Neural cell (in vitro differentiated cells): ENCODE measurements at regions not wholly inside any gene's neighbourhood (a gene's known extent, or its start where the extent isn't known, plus 50 kb on each side); places are given as distances from the start of the nearest gene placed in this dataset.

Experiments used
- H2AFZ ChIP-seq: fragments of 200-600, 300-800 bp; sonication (generic), shearing (Covaris generic); 2 replicates; pipeline ENCODE4 v1.6.0; 2014; ENCODE audit warnings: low read depth, mild to moderate bottlenecking, antibody characterized with exemption, low read length, moderate library complexity
- H3F3A ChIP-seq: fragments of 200-600 bp; shearing (Covaris generic); 2 replicates; pipeline ENCODE4 v1.6.1; 2016; ENCODE audit warnings: mild to moderate bottlenecking, moderate library complexity, mixed read lengths, antibody characterized with exemption, low read length; ENCODE audit not compliant: insufficient read depth, poor library complexity, severe bottlenecking
- H3K27ac ChIP-seq: fragments of 200-600, 300-800 bp; sonication (generic), shearing (Covaris generic); 2 replicates; pipeline ENCODE4 v1.5.1; 2014; ENCODE audit warnings: mild to moderate bottlenecking, low read length, moderate library complexity
- H3K27me3 ChIP-seq: fragments of 300-800, 200-600 bp; sonication (generic), shearing (Covaris generic); 2 replicates; pipeline ENCODE4 v1.6.0; 2014; ENCODE audit warnings: mild to moderate bottlenecking, low read depth, low read length, moderate library complexity; ENCODE audit not compliant: insufficient read depth
- H3K36me3 ChIP-seq: fragments of 300-800, 200-600 bp; sonication (generic), shearing (Covaris generic); 2 replicates; pipeline ENCODE4 v1.5.1; 2014; ENCODE audit warnings: mild to moderate bottlenecking, antibody characterized with exemption, low read length, moderate library complexity; ENCODE audit not compliant: insufficient read depth
- H3K4me2 ChIP-seq: fragments of 300-800, 200-600 bp; sonication (generic), shearing (Covaris generic); 2 replicates; pipeline ENCODE4 v1.6.0; 2014; ENCODE audit warnings: mild to moderate bottlenecking, low read length
- H3K4me3 ChIP-seq: fragments of 300-800, 200-600 bp; sonication (generic), shearing (Covaris generic); 2 replicates; pipeline ENCODE4 v1.5.1; 2014; ENCODE audit warnings: mild to moderate bottlenecking, low read length, moderate library complexity
- H3K79me2 ChIP-seq: fragments of 200-600 bp; shearing (Covaris generic); replicated peaks from 2 replicates; pipeline ENCODE4 v1.6.0; 2014; ENCODE audit warnings: mild to moderate bottlenecking, low read length, moderate library complexity; ENCODE audit not compliant: insufficient read depth
- H3K9ac ChIP-seq: fragments of 300-800, 200-600 bp; sonication (generic), shearing (Covaris generic); 2 replicates; pipeline ENCODE4 v1.6.1; 2016; ENCODE audit warnings: mild to moderate bottlenecking, low read length, mixed read lengths
- H3K9me2 ChIP-seq: fragments of 200-600 bp; shearing (Covaris generic); 2 replicates; pipeline ENCODE4 v1.6.1; 2016; ENCODE audit warnings: mild to moderate bottlenecking, low read length, mixed read lengths; ENCODE audit not compliant: insufficient read depth
- H3K9me3 ChIP-seq: fragments of 200-600, 300-800 bp; sonication (generic), shearing (Covaris generic); 2 replicates; pipeline ENCODE4 v1.6.1; 2016; ENCODE audit warnings: mild to moderate bottlenecking, mixed run types, low read length, moderate library complexity, mixed read lengths
- H4K20me1 ChIP-seq: fragments of 200-600 bp; shearing (Covaris generic); 2 replicates; pipeline ENCODE4 v1.6.1; 2016; ENCODE audit warnings: mild to moderate bottlenecking, mixed run types; ENCODE audit not compliant: insufficient read depth
- EP300 ChIP-seq: fragments of 450-650 bp; conservative IDR thresholded peaks from 2 replicates; pipeline ENCODE4 v1.6.1; 2014; ENCODE audit warnings: antibody characterized with exemption, mild to moderate bottlenecking, moderate library complexity; ENCODE audit not compliant: poor library complexity, severe bottlenecking
- EZH2 ChIP-seq: fragments of 200-600, 300-800 bp; shearing (Covaris generic), sonication (generic); IDR thresholded peaks from 2 replicates; pipeline ENCODE4 v1.6.1; 2014; ENCODE audit warnings: antibody characterized with exemption, low read length, borderline replicate concordance, mild to moderate bottlenecking; ENCODE audit not compliant: insufficient read depth, poor library complexity, severe bottlenecking
- MXI1 ChIP-seq: fragments of 450-650 bp; conservative IDR thresholded peaks from 2 replicates; pipeline ENCODE4 v1.6.1; 2014; ENCODE audit warnings: antibody characterized with exemption, mild to moderate bottlenecking; ENCODE audit not compliant: poor library complexity, severe bottlenecking
- POLR2AphosphoS5 ChIP-seq: IDR thresholded peaks from 2 replicates; pipeline ENCODE4 v1.6.1; 2012
- RAD21 ChIP-seq: fragments of 450-650 bp; conservative IDR thresholded peaks from 2 replicates; pipeline ENCODE4 v1.6.1; 2014; ENCODE audit warnings: antibody characterized with exemption, mild to moderate bottlenecking, moderate library complexity
- SMC3 ChIP-seq: fragments of 450-650 bp; conservative IDR thresholded peaks from 2 replicates; pipeline ENCODE4 v1.6.1; 2014; ENCODE audit warnings: antibody characterized with exemption, mild to moderate bottlenecking, moderate library complexity; ENCODE audit not compliant: poor library complexity
- TAF1 ChIP-seq: IDR thresholded peaks from 2 replicates; pipeline ENCODE4 v1.6.1; 2012; ENCODE audit warnings: low read depth
- TF ChIP-seq, protein P1 (sequence below): IDR thresholded peaks from 2 replicates; pipeline ENCODE4 v1.6.1; 2012; ENCODE audit warnings: borderline replicate concordance
- TF ChIP-seq, protein P2 (sequence below): fragments of 450-650 bp; IDR thresholded peaks from 2 replicates; pipeline ENCODE4 v1.5.1; 2014; ENCODE audit warnings: antibody characterized with exemption, mild to moderate bottlenecking, moderate library complexity; ENCODE audit not compliant: poor library complexity, severe bottlenecking

DNA sequence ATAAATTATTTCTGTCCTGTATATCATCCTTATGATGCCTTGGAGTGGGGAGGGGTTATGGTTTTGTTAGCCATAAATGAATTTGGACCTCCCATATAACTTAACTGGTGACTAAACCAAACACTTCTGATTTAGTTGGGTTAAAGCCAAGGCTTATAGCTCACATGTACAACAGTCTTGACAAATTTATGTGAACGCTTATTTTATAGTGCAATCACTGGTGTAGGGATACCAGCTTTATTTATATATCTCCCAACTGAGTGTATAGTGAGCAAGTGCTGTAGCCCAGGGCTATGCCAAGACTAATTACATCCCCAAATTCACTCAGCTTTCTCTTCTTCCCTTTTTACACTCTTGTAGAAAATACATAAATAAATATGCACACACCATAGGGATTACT lies 956.2 kb downstream of the SORCS3 start:
- no peaks in the 10 kb centered on the region for H3F3A ChIP-seq
- TF ChIP-seq MXI1, result no peak
- TF ChIP-seq EP300, result no peak
- TF ChIP-seq, protein P1, sequence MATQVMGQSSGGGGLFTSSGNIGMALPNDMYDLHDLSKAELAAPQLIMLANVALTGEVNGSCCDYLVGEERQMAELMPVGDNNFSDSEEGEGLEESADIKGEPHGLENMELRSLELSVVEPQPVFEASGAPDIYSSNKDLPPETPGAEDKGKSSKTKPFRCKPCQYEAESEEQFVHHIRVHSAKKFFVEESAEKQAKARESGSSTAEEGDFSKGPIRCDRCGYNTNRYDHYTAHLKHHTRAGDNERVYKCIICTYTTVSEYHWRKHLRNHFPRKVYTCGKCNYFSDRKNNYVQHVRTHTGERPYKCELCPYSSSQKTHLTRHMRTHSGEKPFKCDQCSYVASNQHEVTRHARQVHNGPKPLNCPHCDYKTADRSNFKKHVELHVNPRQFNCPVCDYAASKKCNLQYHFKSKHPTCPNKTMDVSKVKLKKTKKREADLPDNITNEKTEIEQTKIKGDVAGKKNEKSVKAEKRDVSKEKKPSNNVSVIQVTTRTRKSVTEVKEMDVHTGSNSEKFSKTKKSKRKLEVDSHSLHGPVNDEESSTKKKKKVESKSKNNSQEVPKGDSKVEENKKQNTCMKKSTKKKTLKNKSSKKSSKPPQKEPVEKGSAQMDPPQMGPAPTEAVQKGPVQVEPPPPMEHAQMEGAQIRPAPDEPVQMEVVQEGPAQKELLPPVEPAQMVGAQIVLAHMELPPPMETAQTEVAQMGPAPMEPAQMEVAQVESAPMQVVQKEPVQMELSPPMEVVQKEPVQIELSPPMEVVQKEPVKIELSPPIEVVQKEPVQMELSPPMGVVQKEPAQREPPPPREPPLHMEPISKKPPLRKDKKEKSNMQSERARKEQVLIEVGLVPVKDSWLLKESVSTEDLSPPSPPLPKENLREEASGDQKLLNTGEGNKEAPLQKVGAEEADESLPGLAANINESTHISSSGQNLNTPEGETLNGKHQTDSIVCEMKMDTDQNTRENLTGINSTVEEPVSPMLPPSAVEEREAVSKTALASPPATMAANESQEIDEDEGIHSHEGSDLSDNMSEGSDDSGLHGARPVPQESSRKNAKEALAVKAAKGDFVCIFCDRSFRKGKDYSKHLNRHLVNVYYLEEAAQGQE, result no peak
- TF ChIP-seq RAD21, result no peak
- no peak for TF ChIP-seq SMC3
- TF ChIP-seq, protein P2, sequence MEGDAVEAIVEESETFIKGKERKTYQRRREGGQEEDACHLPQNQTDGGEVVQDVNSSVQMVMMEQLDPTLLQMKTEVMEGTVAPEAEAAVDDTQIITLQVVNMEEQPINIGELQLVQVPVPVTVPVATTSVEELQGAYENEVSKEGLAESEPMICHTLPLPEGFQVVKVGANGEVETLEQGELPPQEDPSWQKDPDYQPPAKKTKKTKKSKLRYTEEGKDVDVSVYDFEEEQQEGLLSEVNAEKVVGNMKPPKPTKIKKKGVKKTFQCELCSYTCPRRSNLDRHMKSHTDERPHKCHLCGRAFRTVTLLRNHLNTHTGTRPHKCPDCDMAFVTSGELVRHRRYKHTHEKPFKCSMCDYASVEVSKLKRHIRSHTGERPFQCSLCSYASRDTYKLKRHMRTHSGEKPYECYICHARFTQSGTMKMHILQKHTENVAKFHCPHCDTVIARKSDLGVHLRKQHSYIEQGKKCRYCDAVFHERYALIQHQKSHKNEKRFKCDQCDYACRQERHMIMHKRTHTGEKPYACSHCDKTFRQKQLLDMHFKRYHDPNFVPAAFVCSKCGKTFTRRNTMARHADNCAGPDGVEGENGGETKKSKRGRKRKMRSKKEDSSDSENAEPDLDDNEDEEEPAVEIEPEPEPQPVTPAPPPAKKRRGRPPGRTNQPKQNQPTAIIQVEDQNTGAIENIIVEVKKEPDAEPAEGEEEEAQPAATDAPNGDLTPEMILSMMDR, result no peak
- no peak for TF ChIP-seq TAF1
- no peaks in the 10 kb centered on the region for H3K9me2 ChIP-seq

DNA sequence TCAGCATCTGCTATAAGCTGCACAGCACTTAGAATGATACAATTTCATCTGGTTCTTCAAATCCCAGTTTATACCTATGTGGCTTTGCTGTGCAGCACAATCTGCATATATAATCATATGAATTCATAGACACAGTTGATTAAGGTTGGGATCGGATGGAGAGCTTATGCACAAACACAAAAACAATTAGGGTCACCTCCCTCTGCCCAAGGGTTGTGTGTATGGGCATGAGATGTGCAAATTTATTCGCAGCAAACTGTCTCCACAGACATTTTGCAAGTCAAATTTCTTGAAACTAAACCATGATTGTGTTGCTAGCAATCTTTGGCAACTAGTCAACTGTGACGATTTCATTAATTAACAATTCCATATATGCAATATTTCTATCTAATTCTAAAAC lies 955.7 kb downstream of the SORCS3 start:
- no peaks in the 10 kb centered on the region for H3K9me2 ChIP-seq
- H2AFZ ChIP-seq, result no peak overlapping the region
- H3K27ac ChIP-seq, result no peak overlapping the region
- no peaks in the 10 kb centered on the region for H3K9me3 ChIP-seq
- H3K79me2 ChIP-seq, result no peaks in the 10 kb centered on the region
- no peaks in the 10 kb centered on the region for H3F3A ChIP-seq
- H3K27me3 ChIP-seq, result no peaks in the 10 kb centered on the region
- H3K36me3 ChIP-seq, result no peaks in the 10 kb centered on the region
- H3K4me3 ChIP-seq, result no peak overlapping the region
- TF ChIP-seq TAF1, result no peak
- no peak for TF ChIP-seq MXI1
- TF ChIP-seq POLR2AphosphoS5, result no peak
- TF ChIP-seq EP300, result no peak
- TF ChIP-seq RAD21, result no peak
- TF ChIP-seq SMC3, result no peak
- no peak overlapping the region for H3K9ac ChIP-seq
- no peaks in the 10 kb centered on the region for H4K20me1 ChIP-seq
- no peak overlapping the region for H3K4me2 ChIP-seq

More for the DNA sequence above, 956.2 kb downstream of the SORCS3 start:
- Histone ChIP-seq H3K9me3 (no peaks in the 10 kb centered on the region), H3K27ac (no peak overlapping the region), H3K9ac (no peak overlapping the region), H3K79me2 (no peaks in the 10 kb centered on the region), H3K36me3 (no peaks in the 10 kb centered on the region), H3K4me3 (no peak overlapping the region), H4K20me1 (no peaks in the 10 kb centered on the region), H3K27me3 (no peaks in the 10 kb centered on the region), H2AFZ (no peak overlapping the region), H3K4me2 (no peak overlapping the region)

DNA sequence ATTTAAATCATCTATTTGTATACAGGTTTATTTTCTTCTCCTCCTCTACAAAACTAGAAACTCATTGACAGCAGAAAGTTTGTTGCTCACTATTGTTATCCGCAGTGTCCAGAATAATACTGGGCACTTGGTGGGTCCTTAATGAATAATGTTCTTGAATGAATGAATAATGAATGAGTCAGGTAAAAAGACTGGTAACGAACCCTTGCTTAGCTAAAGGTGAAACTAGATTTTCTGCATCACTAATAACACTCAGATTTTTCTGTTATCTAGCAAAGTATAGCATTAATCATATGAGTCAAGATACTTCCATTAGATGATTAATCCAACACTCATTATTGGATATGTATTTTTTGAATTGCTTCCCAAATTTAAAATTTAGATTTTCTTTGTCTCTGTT lies 953.2 kb downstream of the SORCS3 start:
- Histone ChIP-seq H3K79me2 (no peaks in the 10 kb centered on the region), H3F3A (no peaks in the 10 kb centered on the region), H3K4me3 (no peak overlapping the region), H3K9me3 (no peaks in the 10 kb centered on the region), H3K4me2 (no peak overlapping the region), H2AFZ (no peak overlapping the region), H3K9ac (no peak overlapping the region), H4K20me1 (no peaks in the 10 kb centered on the region), H3K27me3 (no peaks in the 10 kb centered on the region), H3K36me3 (no peaks in the 10 kb centered on the region), H3K9me2 (no peaks in the 10 kb centered on the region), H3K27ac (no peak overlapping the region)
- TF ChIP-seq EP300 (no peak), EZH2 (no peak), MXI1 (no peak), RAD21 (no peak), SMC3 (no peak), POLR2AphosphoS5 (no peak), TAF1 (no peak)
- TF ChIP-seq, protein P1, result no peak
- TF ChIP-seq, protein P2, result no peak
